ENCODE measurements at regions not wholly inside any gene's neighbourhood (a gene's known extent, or its start where the extent isn't known, plus 50 kb on each side); places are given as distances from the start of the nearest gene placed in this dataset.
"Not testable (repeated sequence)": the region's sequence is repeated elsewhere in the genome, so short reads cannot be mapped to it uniquely, and the experiment has no call there.

DNA sequence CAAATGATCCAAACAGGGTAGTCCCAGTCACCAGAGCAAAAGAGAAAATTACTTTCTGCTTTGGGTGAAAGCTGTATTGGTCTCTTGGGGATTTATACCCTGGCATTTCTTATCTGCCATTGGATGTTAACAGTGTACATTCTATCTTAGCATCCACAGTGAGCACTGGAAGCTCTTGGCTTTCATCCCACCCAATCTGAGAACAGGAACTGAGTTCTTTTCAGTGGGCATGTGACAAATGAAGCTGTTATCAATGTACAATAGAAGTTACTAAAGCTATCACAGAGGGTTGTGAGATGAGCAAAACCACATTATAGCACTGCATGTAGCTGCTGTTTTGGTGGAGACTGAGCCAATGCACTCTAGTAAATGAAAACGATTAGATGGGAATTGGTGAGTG is 300.7 kb downstream of the TUSC7 start:
- DNase-seq: no peak

DNA sequence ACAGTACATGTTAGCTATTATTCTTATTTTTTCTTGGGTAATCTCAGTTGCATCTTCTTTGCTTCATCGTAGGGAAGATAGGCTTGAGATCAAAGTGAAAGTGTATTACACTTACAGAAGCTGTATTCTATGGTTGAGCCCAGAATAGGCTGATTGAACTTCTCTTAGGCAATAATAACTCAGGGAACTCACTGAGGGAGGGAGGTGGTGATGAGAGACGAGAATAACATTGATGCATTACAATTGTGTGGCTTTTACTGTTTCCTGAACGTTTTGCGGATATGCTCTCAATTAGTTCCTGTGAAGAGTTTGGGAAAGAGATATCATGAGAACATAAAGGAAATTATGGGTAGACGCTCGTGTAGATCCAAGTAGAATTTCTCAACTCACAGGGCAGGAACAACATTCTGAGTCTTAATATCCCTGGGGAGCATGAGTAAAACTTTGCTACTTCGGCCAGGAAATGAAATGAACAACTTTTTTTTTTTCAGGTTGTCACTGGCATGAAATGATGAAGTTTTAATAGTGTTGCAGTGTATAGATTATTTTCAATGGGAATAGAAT is 302.2 kb downstream of the TUSC7 start:
- no peak for DNase-seq

DNA sequence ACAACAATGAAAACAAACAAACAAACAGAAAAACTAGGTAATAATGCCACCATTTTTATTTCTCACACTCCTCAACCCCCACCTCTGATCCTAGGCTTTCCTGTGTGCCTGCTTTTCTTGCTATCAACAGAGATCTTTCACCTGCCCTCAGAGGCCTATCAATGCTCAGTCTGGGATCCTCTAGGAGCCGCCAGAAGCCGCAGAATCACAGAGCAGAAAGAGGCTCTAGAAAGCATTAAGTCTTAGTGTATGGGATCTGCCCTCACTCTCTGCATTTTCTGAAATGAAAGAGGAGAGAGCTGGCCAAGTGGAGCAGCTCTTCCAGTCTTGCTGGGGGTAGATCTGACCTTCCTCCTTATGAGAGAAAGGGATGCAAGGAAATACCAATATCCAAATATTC is 306.8 kb downstream of the TUSC7 start:
- DNase-seq: peak in 1 of 3 experiments; percentile 23

DNA sequence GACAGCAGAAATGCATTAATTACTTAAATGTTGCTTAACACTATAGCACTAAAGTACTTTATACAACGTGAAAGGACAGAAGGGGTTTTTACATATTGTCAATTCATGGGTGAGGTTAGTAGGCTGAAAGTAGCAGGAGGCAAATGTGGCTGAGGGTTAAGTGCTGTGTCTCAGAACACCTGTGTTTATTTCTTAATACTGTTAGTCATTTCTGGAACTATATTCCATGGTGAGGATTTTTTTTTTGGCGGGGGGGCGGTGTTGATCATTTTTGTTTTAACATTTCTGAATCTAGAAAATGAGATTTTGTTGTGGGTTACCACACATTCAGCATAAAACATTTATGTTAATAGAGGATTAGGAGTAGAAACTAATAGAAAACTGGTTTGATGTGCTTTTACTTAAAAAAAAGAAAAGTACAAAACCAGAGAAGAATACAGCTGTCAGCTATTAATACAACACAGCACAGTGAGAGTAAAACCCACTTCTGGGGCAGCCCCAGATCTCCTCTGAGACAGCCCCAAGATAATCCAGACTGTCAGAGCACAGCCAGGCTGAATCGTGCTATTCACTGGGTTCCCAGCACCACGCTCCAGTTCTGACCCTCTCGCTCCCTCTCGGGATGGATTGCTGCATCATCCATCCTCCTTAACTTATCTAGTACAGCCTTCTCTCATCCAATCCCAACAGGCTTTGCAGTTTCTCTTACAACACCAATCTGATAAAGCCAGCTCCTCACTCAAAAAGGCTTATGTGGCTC is 307.7 kb downstream of the TUSC7 start:
- DNase-seq: no peak

DNA sequence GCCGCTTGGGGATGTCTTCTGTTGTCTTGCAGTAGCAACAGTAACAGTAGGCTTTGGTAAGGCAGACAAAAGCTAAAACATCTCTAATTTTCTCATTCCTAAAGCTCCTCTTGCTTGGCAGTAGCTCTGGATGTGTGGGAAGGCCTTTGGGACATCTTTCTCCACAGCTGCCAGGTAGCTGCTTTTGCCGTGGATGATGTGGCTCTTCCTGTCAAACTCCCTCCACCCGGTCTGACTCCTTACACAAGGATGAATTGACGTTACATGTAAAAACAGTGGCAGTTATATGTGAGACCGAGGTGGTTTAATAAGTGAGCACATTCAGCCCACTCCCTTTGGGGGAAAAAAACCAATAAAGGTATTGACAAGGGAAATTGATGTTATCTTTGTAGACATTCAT is 309.1 kb downstream of the TUSC7 start:
- no peak for DNase-seq

DNA sequence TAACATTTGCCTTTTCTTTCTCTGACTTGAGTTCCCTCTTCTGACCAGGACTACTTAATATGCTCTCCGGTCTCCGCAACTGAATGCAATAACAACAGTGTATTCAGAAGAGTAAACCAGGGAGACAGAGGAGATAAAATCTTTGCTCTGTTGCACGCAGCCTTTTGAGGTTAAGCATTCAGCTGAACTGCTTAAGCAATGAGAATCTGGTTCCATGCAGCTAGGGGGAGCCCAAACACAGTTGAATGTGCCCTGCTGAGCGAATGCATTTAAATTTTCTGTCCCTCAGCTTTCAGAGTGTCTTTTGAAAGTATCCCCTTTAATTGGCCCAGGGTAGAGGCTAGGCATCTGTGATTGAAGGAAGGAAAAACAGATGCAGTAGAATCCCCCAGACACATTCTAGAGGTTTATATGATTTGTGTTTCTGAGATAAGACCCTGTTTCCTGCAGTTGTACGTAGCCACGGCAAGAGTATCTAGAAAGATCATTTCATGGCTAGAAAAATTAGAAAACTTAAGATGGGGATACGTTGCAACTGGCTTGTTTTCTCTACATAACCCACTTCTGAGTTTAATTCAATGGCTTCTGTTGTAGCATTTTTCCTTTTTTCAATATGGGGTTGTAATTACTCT is 309.6 kb downstream of the TUSC7 start:
- DNase-seq: peak; percentile 57 to 84 (median 83)

DNA sequence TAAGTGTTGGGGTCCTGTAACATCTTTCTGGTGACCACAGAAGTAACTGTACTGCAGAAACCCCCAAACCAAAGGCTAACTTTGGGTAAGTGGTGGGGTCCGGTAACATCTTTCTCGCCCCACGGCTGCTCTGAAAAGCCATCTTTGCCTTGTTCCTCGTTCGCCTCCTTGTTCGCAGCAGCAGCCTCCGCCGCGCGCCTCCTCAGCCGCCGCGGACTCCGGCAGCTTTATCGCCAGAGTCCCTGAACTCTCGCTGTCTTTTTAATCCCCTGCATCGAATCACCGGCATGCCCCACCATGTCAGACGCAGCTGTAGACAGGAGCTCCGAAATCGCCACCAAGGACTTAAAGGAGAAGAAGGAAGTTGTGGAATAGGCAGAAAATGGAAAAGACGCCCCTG is 316.8 kb downstream of the TUSC7 start:
- DNase-seq: no peak

DNA sequence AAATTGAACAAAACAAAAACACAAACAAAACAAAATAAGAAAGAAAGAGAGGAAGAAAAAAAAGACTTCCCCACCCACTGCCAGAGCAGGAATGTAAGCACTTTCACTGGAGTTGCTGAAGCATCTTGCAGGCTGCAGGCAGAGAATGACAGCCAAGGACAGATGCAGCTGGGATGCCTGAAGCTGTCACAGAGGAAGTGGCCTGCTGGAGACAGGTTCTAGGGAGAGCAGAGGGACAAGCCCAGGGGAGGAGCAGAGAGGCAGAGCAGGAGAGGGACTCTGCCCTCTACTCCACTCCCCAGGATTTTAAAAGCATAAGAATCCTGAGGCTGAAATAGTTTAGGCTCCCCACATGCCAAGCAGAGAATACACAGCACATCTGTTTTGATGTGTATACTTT is 326.2 kb downstream of the TUSC7 start:
- DNase-seq: no peak

DNA sequence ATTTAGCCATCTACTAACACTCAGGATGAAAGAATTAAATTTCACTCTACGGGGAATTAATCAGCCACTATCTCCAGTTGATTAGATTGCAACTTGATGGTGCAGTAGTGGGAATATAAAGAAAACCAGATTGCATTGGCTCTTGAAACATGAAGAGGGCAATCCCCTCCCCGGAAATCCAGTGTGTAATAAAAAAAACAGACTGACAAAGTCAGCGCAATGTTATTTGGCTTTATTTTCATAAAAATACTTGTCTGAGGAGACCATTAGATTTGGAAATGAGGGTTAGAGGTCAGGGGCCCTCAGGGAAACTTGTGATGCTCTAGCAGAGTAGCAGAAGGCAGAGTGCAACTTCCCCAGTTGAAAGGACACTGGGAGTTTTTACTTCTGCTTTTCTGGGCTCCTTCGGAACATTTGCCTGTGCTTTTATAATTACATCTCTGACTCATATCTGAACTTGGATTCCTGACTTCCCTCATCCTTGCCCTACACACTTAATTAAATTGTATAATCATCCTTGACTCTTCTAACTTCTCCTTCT is 326.8 kb downstream of the TUSC7 start:
- DNase-seq: no peak

DNA sequence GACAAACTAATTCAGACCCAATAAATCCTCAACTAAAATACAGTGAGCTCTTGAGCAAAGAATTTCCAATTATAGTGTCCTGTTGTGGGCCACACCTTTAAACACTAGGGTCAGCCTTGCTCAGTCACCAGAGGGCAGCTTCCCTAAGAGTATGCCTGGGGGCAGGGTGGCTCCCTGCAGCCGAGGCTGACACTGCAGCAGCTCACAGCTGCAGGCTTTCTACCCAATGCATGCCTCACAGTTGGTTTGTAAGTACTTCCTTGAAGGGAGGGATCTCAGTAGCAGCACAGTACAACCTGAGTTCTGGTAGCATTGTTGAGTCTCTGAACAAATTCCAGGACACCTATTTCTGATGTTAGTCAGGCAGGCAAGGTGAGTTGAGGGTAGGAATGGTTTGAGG is 335.6 kb downstream of the TUSC7 start:
- peak; percentile 15 to 46 (median 17) for DNase-seq

DNA sequence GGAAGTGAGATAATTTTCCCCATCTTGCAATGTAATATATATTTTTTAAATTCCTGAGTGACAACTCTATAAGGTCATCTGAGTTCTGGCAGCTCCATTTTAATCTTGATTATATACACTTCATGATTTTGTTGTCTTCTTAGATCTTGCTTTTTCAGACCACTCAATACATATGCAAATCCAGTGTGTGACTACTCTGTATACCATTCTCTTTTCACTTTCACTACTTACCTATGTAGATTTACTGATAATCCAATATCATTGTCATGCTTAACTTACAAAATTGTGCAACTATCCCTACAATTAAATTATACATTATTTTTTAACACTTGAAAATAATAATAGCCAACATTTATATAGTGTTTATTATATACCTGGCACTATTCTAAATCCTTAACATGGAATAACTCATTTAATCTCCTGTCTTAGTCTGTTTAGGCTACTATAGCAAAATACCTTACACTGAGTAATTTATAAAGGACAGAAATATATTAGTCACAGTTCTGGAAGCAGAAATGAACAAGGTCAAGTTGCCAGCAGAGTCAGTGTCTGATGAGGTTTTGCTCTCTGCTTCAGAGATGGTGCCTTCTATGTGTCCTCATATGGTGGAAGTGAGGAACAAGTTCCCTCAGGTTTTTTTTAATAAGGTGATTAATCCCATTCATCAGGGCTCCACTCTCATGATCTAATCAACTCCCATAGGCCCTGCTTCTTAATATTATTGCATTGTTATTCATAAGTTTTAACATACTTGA is 338.5 kb downstream of the TUSC7 start:
- no peak for DNase-seq

DNA sequence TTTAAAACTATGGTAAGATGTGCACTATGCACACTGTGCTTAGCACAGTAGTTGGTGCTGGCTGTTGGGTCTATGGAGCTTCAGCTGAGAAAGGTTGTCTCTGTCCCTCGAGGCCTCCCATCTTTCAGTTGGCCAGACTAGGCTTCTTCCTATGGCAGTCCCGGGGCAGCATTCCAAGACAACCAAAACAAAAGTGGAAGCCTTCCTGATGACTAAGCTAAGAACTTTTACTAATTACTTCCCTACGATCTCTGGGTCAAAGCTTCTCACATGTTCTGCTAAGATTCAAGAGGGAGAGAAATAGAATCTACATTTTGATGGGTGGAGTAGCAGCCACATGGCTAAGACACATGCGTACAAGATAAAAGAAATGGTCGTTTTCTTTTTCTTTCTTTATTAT is 342.8 kb downstream of the TUSC7 start:
- DNase-seq: no peak

DNA sequence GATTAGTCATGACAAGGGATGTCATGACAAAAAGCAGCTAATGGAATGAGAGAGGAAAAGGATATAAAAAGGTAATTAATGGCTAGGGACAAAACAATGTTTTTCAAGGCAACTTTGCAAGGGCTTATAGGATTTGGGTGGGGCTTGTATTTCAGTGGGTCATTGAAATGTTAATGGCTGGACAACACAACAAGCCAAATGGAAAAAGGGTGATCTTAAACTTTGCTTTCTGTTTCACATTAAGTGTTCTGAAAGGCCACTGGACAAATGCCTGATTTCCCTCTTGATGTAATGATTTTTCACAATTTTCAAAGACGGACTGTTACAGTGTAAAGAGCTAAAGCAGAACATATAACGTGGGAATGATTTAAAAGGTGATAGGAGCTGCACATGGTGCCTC is 345.0 kb downstream of the TUSC7 start:
- no peak for DNase-seq

DNA sequence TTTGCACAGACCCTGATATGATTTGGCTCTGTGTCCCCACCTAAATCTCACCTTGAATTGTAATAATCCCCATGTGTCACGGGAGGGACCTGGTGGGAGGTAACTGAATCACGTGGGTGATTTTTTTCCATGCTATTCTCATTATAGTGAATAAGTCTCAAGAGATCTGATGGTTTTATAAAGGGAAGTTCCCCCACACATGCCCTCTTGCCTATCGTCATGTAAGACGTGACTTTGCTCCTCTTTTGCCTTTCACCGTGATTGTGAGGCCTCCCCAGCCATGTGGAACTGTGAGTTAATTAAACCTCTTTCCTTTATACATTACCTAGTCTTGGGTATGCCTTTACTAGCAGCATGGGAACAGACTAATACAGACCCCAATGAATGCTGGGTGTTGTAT is 347.4 kb downstream of the TUSC7 start:
- not testable (repeated sequence) for DNase-seq

DNA sequence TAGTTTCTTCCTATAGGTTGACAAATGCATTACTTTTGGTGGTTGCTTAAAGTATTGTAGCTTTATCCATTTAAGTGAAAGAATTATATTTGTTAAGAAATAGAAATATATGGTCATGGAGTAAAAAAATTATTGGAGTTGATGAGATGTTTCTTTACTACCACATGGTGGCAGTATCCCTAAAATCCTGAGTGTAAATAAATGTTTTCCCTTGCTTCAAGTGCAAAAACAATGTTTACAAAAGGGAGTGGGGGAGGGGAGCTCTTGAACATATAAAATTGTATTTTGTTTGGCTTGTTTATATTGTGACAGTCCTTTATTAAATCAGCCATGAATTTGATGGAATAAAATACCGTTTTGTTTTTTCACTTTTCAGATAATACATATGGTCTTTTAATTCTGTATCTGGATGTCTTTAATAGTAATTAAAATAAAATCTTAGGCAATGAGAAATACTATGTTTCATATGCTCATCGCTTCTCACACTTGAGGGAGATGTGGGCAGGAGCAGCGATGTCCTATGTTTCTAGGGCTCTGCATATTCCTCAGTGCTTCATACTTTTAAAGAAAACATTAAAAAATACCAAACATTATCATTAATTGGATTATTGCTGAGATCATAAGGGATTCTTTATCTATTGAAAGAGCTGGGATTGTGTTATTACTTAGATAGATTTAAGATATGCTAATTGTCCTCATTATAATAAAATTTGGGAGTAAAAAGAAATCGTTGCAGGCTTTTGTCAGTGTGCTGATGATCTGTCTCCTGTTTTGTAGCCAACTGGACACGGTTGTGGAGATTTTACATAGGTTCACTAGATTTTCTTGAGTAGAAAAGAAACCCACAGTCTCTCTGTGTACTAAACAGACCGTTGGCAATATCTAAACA is 349.7 kb downstream of the TUSC7 start:
- peak; percentile 31 to 74 (median 66) for DNase-seq

DNA sequence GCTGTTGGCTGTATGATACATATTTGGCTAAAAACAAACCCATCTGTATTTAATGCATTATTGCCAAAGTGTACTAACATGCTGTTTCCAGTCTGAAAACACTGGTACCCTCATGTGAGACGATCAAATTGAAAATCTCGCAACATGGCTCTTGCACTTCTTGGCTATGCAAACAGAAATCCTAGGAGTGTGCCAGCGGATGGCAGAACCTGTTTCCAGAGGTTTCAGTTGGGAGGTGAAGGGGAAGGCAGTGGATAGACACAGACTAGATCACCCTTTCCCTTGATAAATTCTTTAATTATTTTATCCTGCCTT is 350.3 kb downstream of the TUSC7 start:
- DNase-seq: peak; percentile 20 to 48 (median 35)

DNA sequence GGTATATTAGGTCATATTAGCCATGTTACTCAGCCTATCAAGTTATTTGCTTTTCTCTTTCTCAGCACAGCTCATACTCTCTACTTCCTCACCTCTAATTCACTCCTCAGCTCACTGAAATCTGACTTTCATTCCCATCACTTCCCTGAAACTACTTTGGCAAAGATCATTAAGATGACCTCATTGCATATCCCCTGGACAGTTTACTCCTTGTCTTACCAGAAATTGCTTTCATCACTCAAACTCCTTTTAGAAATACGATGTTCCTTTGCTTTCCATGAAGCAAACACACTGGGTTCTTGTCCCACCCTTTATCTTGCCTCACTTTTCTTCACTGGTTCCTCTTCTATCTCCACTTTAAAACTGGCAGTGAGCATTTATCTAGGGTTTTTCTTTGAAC is 354.4 kb downstream of the TUSC7 start:
- DNase-seq: no peak

DNA sequence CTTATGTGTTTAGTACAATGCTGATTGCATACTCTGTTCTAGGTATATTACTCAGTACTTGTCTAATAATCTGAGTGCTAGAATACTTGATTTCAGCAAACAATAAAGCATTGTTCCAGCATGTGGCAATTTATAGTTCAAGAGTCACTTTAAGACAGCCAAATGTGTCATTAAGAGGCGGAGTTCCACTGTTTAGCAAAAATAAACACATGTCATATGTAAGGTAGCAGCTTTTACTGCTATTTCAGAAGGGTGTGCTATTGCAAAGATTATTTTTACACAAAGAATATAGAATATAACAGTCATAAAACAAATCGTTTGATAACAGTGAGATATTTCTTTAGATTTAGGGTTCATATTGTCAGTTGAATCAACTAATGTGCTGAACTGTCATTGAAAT is 358.7 kb downstream of the TUSC7 start:
- peak in 1 of 3 experiments; percentile 60 for DNase-seq

DNA sequence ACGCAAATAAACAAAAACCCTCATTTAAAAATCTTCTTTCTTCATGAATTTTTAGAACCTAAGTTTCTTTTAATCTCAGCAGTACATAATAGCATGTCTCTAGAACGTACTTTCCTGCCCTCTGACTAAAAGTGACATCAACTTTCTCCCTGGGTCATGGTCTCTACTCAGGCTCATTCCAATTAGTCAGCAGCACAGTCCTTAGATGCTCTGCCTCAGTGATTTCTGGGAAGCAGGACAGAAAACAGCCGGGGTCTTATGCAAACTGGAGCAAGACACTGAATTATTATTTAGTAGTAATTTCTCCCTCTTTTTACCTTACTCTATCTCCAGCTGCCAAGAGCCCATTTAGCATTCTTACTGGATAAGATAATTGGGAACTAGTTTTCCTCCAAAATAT is 365.2 kb downstream of the TUSC7 start:
- no peak for DNase-seq

DNA sequence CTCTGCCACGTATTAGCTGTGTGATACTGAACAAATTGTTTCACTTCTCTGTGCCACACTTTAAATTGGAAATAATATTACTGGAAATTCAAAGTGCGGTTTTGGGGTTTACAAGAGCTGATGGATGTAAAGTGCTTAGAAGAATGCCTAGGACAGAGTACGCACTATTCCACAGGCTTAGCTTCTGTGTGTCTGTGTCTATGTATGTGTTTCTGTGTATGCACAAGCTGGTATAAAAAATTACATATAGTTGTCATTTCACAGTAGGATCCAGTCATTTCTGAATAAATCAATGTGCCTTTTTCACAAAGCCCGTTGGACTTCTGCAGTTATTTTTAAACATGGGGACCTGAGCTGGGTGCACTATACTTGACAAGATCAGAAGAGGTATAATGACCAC is 370.4 kb downstream of the TUSC7 start:
- peak in 2 of 3 experiments; percentile 16 to 79 for DNase-seq

DNA sequence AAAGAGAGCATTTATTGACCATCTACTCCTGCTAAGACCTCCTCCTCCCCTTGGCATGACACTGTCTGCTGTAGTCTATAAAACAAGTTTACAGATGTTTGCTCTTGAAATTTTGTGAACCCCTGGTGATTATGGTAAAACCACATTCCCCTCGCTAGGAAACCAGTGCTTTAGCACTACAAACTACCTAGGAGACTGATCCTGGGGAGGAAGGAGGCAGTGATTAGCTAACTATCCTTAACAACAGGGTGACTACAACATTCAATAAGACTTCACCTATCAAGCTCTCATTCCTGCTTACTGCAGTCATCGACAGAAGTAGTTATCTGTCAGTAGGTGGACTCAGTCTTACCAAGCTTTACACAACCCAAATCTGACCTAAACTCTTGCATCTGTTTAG is 371.3 kb downstream of the TUSC7 start:
- DNase-seq: no peak

DNA sequence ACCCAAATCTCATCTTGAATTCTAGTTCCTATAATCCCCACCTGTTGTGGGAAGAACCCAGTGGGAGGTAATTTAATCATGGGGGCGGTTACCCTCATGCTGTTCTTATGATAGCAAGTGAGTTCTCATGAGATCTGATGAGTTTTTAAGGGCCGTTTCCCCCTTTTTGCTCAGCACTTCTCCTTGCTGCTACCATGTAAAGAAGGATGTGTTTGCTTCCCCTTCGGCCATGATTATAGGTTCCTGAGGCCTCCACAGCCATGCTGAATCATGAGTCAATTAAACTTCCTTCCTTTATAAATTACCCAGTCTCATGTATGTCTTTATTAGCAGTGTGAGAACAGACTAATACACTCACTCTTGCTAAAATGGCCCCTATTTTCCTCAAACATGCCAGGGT is 374.7 kb downstream of the TUSC7 start:
- DNase-seq: no peak
